ENCODE measurements at regions not wholly inside any gene's neighbourhood (a gene's known extent, or its start where the extent isn't known, plus 50 kb on each side); places are given as distances from the start of the nearest gene placed in this dataset.
"Not testable (repeated sequence)": the region's sequence is repeated elsewhere in the genome, so short reads cannot be mapped to it uniquely, and the experiment has no call there.

DNA sequence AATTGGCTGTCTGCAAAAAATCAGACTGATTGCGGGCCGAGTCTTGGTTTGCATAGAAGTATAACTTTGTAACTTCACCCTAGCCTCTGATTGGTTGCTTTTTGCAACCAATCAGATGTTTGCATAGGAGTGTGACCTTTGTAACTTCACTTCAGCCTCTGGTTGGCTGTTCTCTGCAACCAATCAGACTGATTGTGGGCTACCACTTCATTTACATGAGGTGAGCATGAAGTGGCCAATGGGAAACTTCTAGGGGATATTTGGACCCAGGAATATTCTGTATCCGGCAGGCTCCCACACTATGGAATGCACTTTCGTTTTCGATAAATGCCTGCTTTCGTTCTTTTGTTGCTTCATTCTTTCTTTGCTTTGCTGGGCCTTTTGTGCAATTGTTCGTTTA lies 667.7 kb downstream of the FAM133A start:
- TF ChIP-seq, protein P1, sequence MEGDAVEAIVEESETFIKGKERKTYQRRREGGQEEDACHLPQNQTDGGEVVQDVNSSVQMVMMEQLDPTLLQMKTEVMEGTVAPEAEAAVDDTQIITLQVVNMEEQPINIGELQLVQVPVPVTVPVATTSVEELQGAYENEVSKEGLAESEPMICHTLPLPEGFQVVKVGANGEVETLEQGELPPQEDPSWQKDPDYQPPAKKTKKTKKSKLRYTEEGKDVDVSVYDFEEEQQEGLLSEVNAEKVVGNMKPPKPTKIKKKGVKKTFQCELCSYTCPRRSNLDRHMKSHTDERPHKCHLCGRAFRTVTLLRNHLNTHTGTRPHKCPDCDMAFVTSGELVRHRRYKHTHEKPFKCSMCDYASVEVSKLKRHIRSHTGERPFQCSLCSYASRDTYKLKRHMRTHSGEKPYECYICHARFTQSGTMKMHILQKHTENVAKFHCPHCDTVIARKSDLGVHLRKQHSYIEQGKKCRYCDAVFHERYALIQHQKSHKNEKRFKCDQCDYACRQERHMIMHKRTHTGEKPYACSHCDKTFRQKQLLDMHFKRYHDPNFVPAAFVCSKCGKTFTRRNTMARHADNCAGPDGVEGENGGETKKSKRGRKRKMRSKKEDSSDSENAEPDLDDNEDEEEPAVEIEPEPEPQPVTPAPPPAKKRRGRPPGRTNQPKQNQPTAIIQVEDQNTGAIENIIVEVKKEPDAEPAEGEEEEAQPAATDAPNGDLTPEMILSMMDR (IDR thresholded peaks at IDR 0.05) = not testable (repeated sequence)
- not testable (repeated sequence) for TF ChIP-seq POLR2A, POLR2AphosphoS5 (IDR thresholded peaks at IDR 0.05)
